ENCODE measurements at regions not wholly inside any gene's neighbourhood (a gene's known extent, or its start where the extent isn't known, plus 50 kb on each side); places are given as distances from the start of the nearest gene placed in this dataset.

DNA sequence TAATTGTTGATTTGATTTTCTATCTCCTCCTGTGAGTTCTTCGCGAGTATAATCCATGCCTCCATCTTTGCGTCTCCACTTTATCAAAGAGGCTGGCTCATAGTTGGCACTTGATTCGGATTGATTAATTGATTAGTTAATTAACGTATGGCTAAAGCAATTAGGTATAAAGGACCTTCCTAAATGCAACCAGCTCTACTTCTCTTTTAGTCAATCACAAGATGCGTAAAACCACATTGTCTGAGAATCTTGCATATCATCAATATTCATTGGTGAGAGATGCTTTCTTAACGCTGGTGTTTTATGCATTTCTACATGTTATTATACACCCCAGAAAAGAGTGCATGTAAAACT, 56.4 kb upstream of the NR2F2 start:
- H3K4me1 ChIP-seq (ENCODE audit: low read depth), result no peaks in the 10 kb centered on the region
- TF ChIP-seq, protein P1, sequence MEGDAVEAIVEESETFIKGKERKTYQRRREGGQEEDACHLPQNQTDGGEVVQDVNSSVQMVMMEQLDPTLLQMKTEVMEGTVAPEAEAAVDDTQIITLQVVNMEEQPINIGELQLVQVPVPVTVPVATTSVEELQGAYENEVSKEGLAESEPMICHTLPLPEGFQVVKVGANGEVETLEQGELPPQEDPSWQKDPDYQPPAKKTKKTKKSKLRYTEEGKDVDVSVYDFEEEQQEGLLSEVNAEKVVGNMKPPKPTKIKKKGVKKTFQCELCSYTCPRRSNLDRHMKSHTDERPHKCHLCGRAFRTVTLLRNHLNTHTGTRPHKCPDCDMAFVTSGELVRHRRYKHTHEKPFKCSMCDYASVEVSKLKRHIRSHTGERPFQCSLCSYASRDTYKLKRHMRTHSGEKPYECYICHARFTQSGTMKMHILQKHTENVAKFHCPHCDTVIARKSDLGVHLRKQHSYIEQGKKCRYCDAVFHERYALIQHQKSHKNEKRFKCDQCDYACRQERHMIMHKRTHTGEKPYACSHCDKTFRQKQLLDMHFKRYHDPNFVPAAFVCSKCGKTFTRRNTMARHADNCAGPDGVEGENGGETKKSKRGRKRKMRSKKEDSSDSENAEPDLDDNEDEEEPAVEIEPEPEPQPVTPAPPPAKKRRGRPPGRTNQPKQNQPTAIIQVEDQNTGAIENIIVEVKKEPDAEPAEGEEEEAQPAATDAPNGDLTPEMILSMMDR (IDR thresholded peaks at IDR 0.05; ENCODE audit: low read depth, low read length), result no peak
- H3K9me3 ChIP-seq (ENCODE audit: low read depth), result no peaks in the 10 kb centered on the region
- H3K27me3 ChIP-seq, result peaks cover 9% of the 10 kb centered on the region
- no peaks in the 10 kb centered on the region for H3K36me3 ChIP-seq
- DNase-seq (ENCODE audit: low read depth in 1 of 2, low spot score in 1 of 2), result no peak
- H3K27ac ChIP-seq, result no peak overlapping the region
- H3K4me3 ChIP-seq, result no peak overlapping the region

DNA sequence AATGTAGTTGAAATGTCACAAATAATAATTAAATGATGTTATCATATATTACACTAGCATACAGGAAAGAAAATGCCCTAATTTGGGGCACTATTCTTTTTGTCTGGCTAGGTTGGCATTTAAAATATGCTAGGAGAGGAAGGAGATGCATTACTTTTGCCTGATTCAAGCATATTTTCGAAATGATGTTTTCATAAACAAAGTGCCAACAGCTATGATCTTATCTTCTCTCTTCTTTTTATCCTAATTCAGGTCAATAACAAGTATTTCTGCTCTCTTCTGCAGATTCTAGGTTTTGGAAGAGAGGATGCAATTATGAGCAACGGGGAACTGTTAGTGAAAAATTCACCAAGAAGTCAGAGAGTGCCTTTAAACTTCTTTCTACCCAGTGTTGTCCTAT, 55.8 kb upstream of the NR2F2 start:
- TF ChIP-seq, protein P1 (IDR thresholded peaks at IDR 0.05; ENCODE audit: low read depth, low read length), result no peak
- Histone ChIP-seq H3K9me3 (ENCODE audit: low read depth) (no peaks in the 10 kb centered on the region), H3K27ac (no peak overlapping the region), H3K36me3 (no peaks in the 10 kb centered on the region), H3K4me3 (no peak overlapping the region), H3K4me1 (ENCODE audit: low read depth) (no peaks in the 10 kb centered on the region), H3K27me3 (peaks cover 9% of the 10 kb centered on the region)
- no peak for DNase-seq (ENCODE audit: low read depth in 1 of 2, low spot score in 1 of 2)

DNA sequence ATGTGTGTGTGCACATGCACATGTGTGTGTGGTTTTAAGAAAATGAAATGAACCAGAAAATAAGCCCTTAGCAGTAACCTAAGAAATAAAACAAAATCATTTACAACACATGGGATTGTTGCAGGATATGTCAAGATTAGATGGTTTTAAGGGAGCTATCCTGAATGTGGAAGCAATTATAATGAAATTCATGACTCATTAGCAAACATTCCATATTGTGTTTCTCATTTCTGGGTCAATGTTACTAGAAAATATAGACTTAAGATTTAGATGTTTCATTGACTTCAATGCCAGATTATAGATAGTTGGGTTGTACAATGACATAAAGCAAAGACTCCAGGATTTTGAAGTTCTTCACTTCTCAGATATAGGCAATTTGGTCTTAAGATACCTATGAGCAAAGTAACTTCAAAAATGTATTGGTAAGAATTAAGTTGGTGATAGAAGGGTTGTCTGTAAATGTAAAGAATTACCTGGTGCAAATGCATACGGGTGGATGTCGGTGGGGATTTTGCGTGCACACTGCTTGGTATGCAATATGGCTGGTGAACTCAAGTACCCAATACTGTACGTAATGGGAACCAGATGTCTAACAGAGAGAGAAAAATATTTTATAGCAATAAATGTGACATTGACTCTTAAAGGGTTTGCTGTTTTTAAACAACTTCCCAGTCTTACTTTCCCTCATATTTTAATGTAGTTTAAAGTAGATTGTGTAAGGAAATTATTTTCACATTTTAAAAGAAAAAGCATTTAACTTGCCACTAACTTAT, 53.9 kb upstream of the NR2F2 start:
- Histone ChIP-seq H3K9me3 (ENCODE audit: low read depth) (no peaks in the 10 kb centered on the region), H3K36me3 (no peaks in the 10 kb centered on the region), H3K27ac (no peak overlapping the region), H3K4me3 (no peak overlapping the region), H3K4me1 (ENCODE audit: low read depth) (no peaks in the 10 kb centered on the region), H3K27me3 (peaks cover 9% of the 10 kb centered on the region)
- peak in 1 of 2 donors; percentile 37 for DNase-seq (ENCODE audit: low read depth in 1 of 2, low spot score in 1 of 2)
- TF ChIP-seq, protein P1 (IDR thresholded peaks at IDR 0.05; ENCODE audit: low read depth, low read length), result no peak

All from cardiac muscle cell (in vitro differentiated cells and primary cell).